KMS-11 (cell line): ENCODE measurements at regions not wholly inside any gene's neighbourhood (a gene's known extent, or its start where the extent isn't known, plus 50 kb on each side); places are given as distances from the start of the nearest gene placed in this dataset.

ENCODE experiments used
- H2AFZ ChIP-seq: fragments of 200-600 bp; sonication (generic); 2 replicates; pipeline ENCODE4 v1.6.1; 2016; ENCODE audit warnings: antibody characterized with exemption, mixed run types, low read depth
- H3K27ac ChIP-seq: fragments of 200-600 bp; sonication (generic); 2 replicates; pipeline ENCODE4 v1.6.1; 2016; ENCODE audit warnings: mild to moderate bottlenecking, mixed run types
- H3K27me3 ChIP-seq: fragments of 200-600 bp; sonication (generic); 2 replicates; pipeline ENCODE4 v1.6.1; 2017; ENCODE audit warnings: mild to moderate bottlenecking, low read depth, mixed run types, moderate library complexity; ENCODE audit not compliant: insufficient read depth
- H3K36me3 ChIP-seq: fragments of 200-600 bp; sonication (generic); 2 replicates; pipeline ENCODE4 v1.6.1; 2017; ENCODE audit warnings: mild to moderate bottlenecking, mixed run types; ENCODE audit not compliant: insufficient read depth
- H3K4me1 ChIP-seq: fragments of 200-600 bp; sonication (generic); 2 replicates; pipeline ENCODE4 v1.6.1; 2016; ENCODE audit warnings: mild to moderate bottlenecking, low read depth, mixed run types; ENCODE audit not compliant: poor library complexity, severe bottlenecking
- H3K4me2 ChIP-seq: fragments of 200-600 bp; sonication (generic); 2 replicates; pipeline ENCODE4 v1.7.0; 2016; ENCODE audit warnings: mild to moderate bottlenecking, mixed run types
- H3K4me3 ChIP-seq: fragments of 200-600 bp; sonication (generic); IDR thresholded peaks from 2 replicates; pipeline ENCODE4 v1.6.1; 2017; ENCODE audit warnings: low read depth, low read length, mixed read lengths; ENCODE audit not compliant: insufficient read depth
- H3K79me2 ChIP-seq: fragments of 200-600 bp; sonication (generic); 2 replicates; pipeline ENCODE4 v1.6.1; 2016; ENCODE audit warnings: low read depth, mixed run types; ENCODE audit not compliant: insufficient read depth
- H3K9ac ChIP-seq: fragments of 200-600 bp; sonication (generic); 2 replicates; pipeline ENCODE4 v1.6.1; 2016; ENCODE audit warnings: mild to moderate bottlenecking, mixed run types
- H4K20me1 ChIP-seq: fragments of 200-600 bp; sonication (generic); 2 replicates; pipeline ENCODE4 v1.6.1; 2016; ENCODE audit warnings: mild to moderate bottlenecking, mixed run types; ENCODE audit not compliant: insufficient read depth
- CTCF ChIP-seq: fragments of 200-600 bp; sonication (generic); conservative IDR thresholded peaks from 2 replicates; pipeline ENCODE4 v1.6.1; 2017; ENCODE audit warnings: low read depth, mild to moderate bottlenecking, antibody characterized with exemption, low read length, moderate library complexity, mixed read lengths

- no peak overlapping the region for H3K4me2 ChIP-seq
- H3K79me2 ChIP-seq = no peaks in the 10 kb centered on the region
- no peaks in the 10 kb centered on the region for H4K20me1 ChIP-seq
- no peaks in the 10 kb centered on the region for H3K36me3 ChIP-seq
- H3K27ac ChIP-seq = no peak overlapping the region
- H2AFZ ChIP-seq = no peak overlapping the region
- no peak for TF ChIP-seq CTCF
- no peak overlapping the region for H3K9ac ChIP-seq
- no peaks in the 10 kb centered on the region for H3K4me1 ChIP-seq
- no peak overlapping the region for H3K4me3 ChIP-seq
- H3K27me3 ChIP-seq = no peaks in the 10 kb centered on the region
Measured at GRCh38 chr9:73380411-73380810, 228.7 kb downstream of the ANXA1 start.

DNA sequence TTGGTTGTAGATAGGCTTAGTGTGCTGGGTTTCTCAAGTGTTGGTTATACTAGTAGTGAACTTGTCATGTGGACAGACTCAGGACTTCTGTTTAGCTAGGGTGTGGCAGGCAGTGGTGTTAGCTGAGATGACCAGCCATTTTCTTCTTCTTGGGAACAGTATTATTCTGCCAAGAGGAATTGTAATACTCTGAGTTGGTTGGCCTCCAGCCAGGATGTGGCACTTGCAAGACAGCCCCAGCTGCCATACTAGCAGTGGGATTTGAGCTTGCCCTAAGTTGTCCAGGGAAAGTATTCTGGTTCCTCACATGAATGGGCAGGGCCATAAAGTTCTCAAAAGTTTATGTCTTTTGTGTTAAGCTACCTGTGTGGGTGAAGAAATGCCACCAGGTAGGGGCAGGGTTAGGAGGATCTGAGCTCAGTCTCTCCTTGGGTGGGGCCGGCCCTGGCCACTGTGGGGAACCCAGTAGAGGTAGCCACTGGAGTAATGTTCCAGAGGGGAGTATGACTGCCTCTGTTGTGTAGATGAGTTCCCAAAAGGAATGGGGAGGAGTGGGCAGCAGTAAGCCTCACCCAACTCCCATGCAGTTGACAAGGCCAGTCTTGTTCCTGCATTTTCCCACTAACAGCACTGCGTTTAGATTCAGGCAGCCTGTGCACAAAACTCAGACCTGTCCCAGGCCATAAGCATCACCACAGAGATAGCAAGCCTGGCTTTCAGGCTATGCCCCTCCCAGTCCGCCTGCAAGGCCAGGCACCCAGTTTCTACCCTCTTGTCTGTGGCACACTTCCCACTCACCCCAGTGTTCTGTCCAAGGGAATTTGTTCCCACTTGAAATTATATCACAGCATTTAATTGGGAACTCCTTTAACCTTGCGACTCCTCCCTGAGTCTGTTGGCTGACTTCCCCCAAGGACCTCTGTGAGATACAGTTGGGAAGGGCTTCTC lies 250.7 kb downstream of the ANXA1 start:
- Histone ChIP-seq H3K27me3 (no peaks in the 10 kb centered on the region), H3K9ac (no peak overlapping the region), H4K20me1 (no peaks in the 10 kb centered on the region), H3K4me3 (no peak overlapping the region), H3K79me2 (no peaks in the 10 kb centered on the region), H2AFZ (no peak overlapping the region), H3K4me1 (no peaks in the 10 kb centered on the region), H3K27ac (no peak overlapping the region), H3K4me2 (no peak overlapping the region), H3K36me3 (no peaks in the 10 kb centered on the region)
- TF ChIP-seq CTCF = no peak

GRCh38 chr9:73411494-73411893 lies 259.8 kb downstream of the ANXA1 start:
- Histone ChIP-seq H3K36me3 (no peaks in the 10 kb centered on the region), H3K4me2 (no peak overlapping the region), H4K20me1 (no peaks in the 10 kb centered on the region), H3K4me3 (no peak overlapping the region), H3K27me3 (no peaks in the 10 kb centered on the region), H3K9ac (no peak overlapping the region), H3K79me2 (no peaks in the 10 kb centered on the region), H3K4me1 (peaks cover 14% of the 10 kb centered on the region), H3K27ac (no peak overlapping the region), H2AFZ (no peak overlapping the region)
- no peak for TF ChIP-seq CTCF

GRCh38 chr9:73412874-73413273 lies 261.2 kb downstream of the ANXA1 start:
- Histone ChIP-seq H3K27me3 (no peaks in the 10 kb centered on the region), H2AFZ (no peak overlapping the region), H3K27ac (no peak overlapping the region), H3K4me3 (no peak overlapping the region), H3K79me2 (no peaks in the 10 kb centered on the region), H3K9ac (no peak overlapping the region), H3K4me1 (peaks cover 14% of the 10 kb centered on the region), H3K4me2 (peak overlapping the region; percentile 10; the same call in 1 of the 2 replicates), H4K20me1 (no peaks in the 10 kb centered on the region), H3K36me3 (no peaks in the 10 kb centered on the region)
- no peak for TF ChIP-seq CTCF
